Sigmoid colon (tissue), 4 donors: ENCODE measurements at regions not wholly inside any gene's neighbourhood (a gene's known extent, or its start where the extent isn't known, plus 50 kb on each side); places are given as distances from the start of the nearest gene placed in this dataset.

Experiments used
- CTCF ChIP-seq, 4 experiments: fragments of 450-650 bp in 3 of 4; fragments of 200-600 bp in 1 of 4; IDR thresholded peaks; one replicate each; pipeline ENCODE4 v1.5.1; 2016 to 2019; ENCODE audit warnings: antibody characterized with exemption in 4 of 4, mild to moderate bottlenecking in 3 of 4, moderate library complexity in 2 of 4
- POLR2AphosphoS5 ChIP-seq, 4 donors: sonication (generic); formaldehyde crosslinking; IDR thresholded peaks; one replicate each; pipeline ENCODE4 v1.6.1; 2017; ENCODE audit warnings: antibody characterized with exemption in 4 of 4

- TF ChIP-seq CTCF (IDR thresholded peaks at IDR 0.05), result no peak
- TF ChIP-seq POLR2AphosphoS5 (IDR thresholded peaks at IDR 0.05), result no peak
Observed at GRCh38 chr6:81486234-81486633, 266.2 kb downstream of the TENT5A start.
